Neural progenitor cell (in vitro differentiated cells): ENCODE measurements at regions not wholly inside any gene's neighbourhood (a gene's known extent, or its start where the extent isn't known, plus 50 kb on each side); places are given as distances from the start of the nearest gene placed in this dataset.

Experiments
- EZH2 ChIP-seq: fragments of 200-600 bp; sonication (generic); IDR thresholded peaks from 2 replicates; pipeline ENCODE4 v1.6.1; 2017; ENCODE audit warnings: antibody characterized with exemption, mild to moderate bottlenecking, moderate library complexity
- EZH2phosphoT487 ChIP-seq: fragments of 200-600 bp; sonication (generic); IDR thresholded peaks from 2 replicates; pipeline ENCODE4 v1.6.1; 2017; ENCODE audit warnings: antibody characterized with exemption
- TF ChIP-seq, protein P1 (sequence below): fragments of 200-600 bp; sonication (generic); IDR thresholded peaks from 2 replicates; pipeline ENCODE4 v1.5.1; 2017; ENCODE audit warnings: antibody characterized with exemption, mild to moderate bottlenecking

DNA sequence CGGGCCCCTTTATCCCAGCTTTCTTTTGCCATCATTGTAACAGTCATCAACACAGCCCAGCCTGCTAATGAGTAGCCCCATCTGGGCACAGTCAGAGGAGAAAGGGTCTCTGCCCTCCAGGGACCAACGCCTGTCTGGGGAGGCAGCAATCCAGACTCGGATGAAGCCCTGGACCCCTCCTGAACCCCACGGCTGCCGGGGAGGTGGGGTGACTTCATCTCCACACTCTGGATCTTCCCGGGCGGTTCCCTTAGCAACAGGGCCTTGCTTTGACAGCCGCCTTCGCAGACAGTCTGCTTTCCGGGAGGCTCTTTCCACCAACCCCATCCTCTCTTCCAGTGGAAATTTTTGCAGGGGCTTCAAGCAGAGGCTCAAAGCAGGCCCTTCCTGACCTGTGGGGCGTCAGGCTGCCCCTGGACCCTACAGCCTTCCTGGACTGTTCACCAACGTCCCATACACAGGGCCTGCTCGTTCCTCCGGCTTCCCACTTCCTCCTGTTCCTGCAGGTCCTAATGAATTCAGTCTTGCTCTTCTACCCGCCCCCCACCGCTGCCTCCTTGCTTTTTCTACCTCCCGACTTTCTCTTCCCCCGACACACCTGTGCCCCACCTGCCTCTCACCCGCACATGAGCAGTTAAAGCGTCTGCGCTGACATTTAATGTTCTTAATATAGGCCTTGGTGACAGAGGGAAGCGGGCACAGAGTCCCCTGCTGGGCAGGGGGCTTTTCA lies 161.7 kb upstream of the MVB12B start:
- TF ChIP-seq, protein P1, sequence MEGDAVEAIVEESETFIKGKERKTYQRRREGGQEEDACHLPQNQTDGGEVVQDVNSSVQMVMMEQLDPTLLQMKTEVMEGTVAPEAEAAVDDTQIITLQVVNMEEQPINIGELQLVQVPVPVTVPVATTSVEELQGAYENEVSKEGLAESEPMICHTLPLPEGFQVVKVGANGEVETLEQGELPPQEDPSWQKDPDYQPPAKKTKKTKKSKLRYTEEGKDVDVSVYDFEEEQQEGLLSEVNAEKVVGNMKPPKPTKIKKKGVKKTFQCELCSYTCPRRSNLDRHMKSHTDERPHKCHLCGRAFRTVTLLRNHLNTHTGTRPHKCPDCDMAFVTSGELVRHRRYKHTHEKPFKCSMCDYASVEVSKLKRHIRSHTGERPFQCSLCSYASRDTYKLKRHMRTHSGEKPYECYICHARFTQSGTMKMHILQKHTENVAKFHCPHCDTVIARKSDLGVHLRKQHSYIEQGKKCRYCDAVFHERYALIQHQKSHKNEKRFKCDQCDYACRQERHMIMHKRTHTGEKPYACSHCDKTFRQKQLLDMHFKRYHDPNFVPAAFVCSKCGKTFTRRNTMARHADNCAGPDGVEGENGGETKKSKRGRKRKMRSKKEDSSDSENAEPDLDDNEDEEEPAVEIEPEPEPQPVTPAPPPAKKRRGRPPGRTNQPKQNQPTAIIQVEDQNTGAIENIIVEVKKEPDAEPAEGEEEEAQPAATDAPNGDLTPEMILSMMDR: no peak
- no peak for TF ChIP-seq EZH2
- TF ChIP-seq EZH2phosphoT487: no peak
